Cardiac fibroblast (primary cell): ENCODE measurements at regions not wholly inside any gene's neighbourhood (a gene's known extent, or its start where the extent isn't known, plus 50 kb on each side); places are given as distances from the start of the nearest gene placed in this dataset.

ENCODE experiments used
- DNase-seq, 2 donors: peaks; one replicate each; pipeline versions ENCODE4 v3.0.0 to v3.0.0-alpha.2; 2010; ENCODE audit warnings: low read depth in 2 of 2
- H3K4me3 ChIP-seq, 2 donors: replicated peaks in 1 of 2; 1 replicate in 1 of 2; 2 replicates in 1 of 2; pipeline ENCODE4 v1.5.1; 2011; ENCODE audit warnings: low read depth in 2 of 2, low read length in 2 of 2, mild to moderate bottlenecking in 2 of 2, moderate library complexity in 1 of 2
- CTCF ChIP-seq: IDR thresholded peaks from one replicate; pipeline ENCODE4 v1.5.1; 2011; ENCODE audit warnings: low read depth, mild to moderate bottlenecking, low read length, inconsistent platforms

- TF ChIP-seq CTCF: no peak
- peak; percentile 77 to 81 for DNase-seq
- H3K4me3 ChIP-seq: peak overlapping the region; percentile 13 to 40
Observed at GRCh38 chr13:80131204-80131603, 209.7 kb downstream of the SPRY2 start.

- TF ChIP-seq CTCF: no peak
- no peak for DNase-seq
- no peak overlapping the region for H3K4me3 ChIP-seq
Observed at GRCh38 chr13:80126389-80127068, 214.4 kb downstream of the SPRY2 start.

GRCh38 chr13:80123945-80124344, 217.0 kb downstream of the SPRY2 start:
- TF ChIP-seq CTCF: no peak
- H3K4me3 ChIP-seq: no peak overlapping the region
- no peak for DNase-seq

GRCh38 chr13:80121038-80121437, 219.9 kb downstream of the SPRY2 start:
- H3K4me3 ChIP-seq: no peak overlapping the region
- no peak for DNase-seq
- TF ChIP-seq CTCF: no peak

GRCh38 chr13:80118506-80118905, 222.4 kb downstream of the SPRY2 start:
- no peak overlapping the region for H3K4me3 ChIP-seq
- TF ChIP-seq CTCF: no peak
- no peak for DNase-seq

GRCh38 chr13:80118099-80118498, 222.8 kb downstream of the SPRY2 start:
- no peak for TF ChIP-seq CTCF
- H3K4me3 ChIP-seq: no peak overlapping the region
- DNase-seq: no peak

GRCh38 chr13:80117515-80117914, 223.4 kb downstream of the SPRY2 start:
- TF ChIP-seq CTCF: no peak
- H3K4me3 ChIP-seq: no peak overlapping the region
- DNase-seq: no peak
